OCI-LY1 (cell line): ENCODE measurements at regions not wholly inside any gene's neighbourhood (a gene's known extent, or its start where the extent isn't known, plus 50 kb on each side); places are given as distances from the start of the nearest gene placed in this dataset.

Experiments
- H2AFZ ChIP-seq: fragments of 200-600 bp; sonication (generic), shearing (Covaris generic); 2 replicates; pipeline ENCODE4 v1.6.0; 2014; ENCODE audit warnings: antibody characterized with exemption, mild to moderate bottlenecking, low read length
- H3F3A ChIP-seq: fragments of 200-600 bp; sonication (generic), shearing (Covaris generic); 2 replicates; pipeline ENCODE4 v1.6.0; 2014; ENCODE audit warnings: mild to moderate bottlenecking, antibody characterized with exemption, low read length, moderate library complexity; ENCODE audit not compliant: insufficient read depth
- H3K27ac ChIP-seq: fragments of 200-600 bp; sonication (generic); 2 replicates; pipeline ENCODE4 v1.5.1; 2014; ENCODE audit warnings: low read length, mixed run types, mild to moderate bottlenecking, low read depth; ENCODE audit not compliant: poor library complexity, severe bottlenecking
- H3K27me3 ChIP-seq: fragments of 200-600 bp; sonication (generic); 2 replicates; pipeline ENCODE4 v1.6.0; 2014; ENCODE audit warnings: antibody characterized with exemption, mild to moderate bottlenecking, low read length, moderate library complexity; ENCODE audit not compliant: insufficient read depth
- H3K36me3 ChIP-seq: fragments of 200-600 bp; sonication (generic); 2 replicates; pipeline ENCODE4 v1.6.1; 2014; ENCODE audit warnings: mild to moderate bottlenecking, antibody characterized with exemption, low read length, moderate library complexity, mixed read lengths; ENCODE audit not compliant: insufficient read depth
- H3K4me1 ChIP-seq: fragments of 200-600 bp; sonication (generic); 2 replicates; pipeline ENCODE4 v1.5.1; 2014; ENCODE audit warnings: mild to moderate bottlenecking, low read length, moderate library complexity; ENCODE audit not compliant: insufficient read depth, severe bottlenecking
- H3K4me2 ChIP-seq: fragments of 200-600 bp; sonication (generic), shearing (Covaris generic); 2 replicates; pipeline ENCODE4 v1.6.1; 2014; ENCODE audit warnings: low read length
- H3K4me3 ChIP-seq: fragments of 200-600 bp; sonication (generic); 2 replicates; pipeline ENCODE4 v1.5.1; 2014; ENCODE audit warnings: low read length, low read depth, mild to moderate bottlenecking, mixed read lengths; ENCODE audit not compliant: poor library complexity, severe bottlenecking
- H3K79me2 ChIP-seq: fragments of 200-600 bp; shearing (Covaris generic); 2 replicates; pipeline ENCODE4 v1.6.1; 2016; ENCODE audit warnings: mixed run types, low read length, mixed read lengths; ENCODE audit not compliant: insufficient read depth
- H3K9ac ChIP-seq: fragments of 200-600 bp; sonication (generic), shearing (Covaris generic); 2 replicates; pipeline ENCODE4 v1.6.1; 2014; ENCODE audit warnings: mild to moderate bottlenecking, low read length, mixed read lengths
- H3K9me2 ChIP-seq: fragments of 200-600 bp; sonication (generic), shearing (Covaris generic); 2 replicates; pipeline ENCODE4 v1.6.1; 2014; ENCODE audit warnings: low read depth, mild to moderate bottlenecking, low read length, mixed read lengths
- H3K9me3 ChIP-seq: fragments of 200-600 bp; shearing (Covaris generic); 2 replicates; pipeline ENCODE4 v1.6.1; 2014; ENCODE audit warnings: low read length, mixed read lengths
- H4K20me1 ChIP-seq: fragments of 200-600 bp; sonication (generic), shearing (Covaris generic); 2 replicates; pipeline ENCODE4 v1.6.0; 2016; ENCODE audit warnings: mild to moderate bottlenecking, low read length; ENCODE audit not compliant: insufficient read depth
- EZH2 ChIP-seq: fragments of 200-600 bp; sonication (generic), shearing (Covaris generic); IDR thresholded peaks from 2 replicates; pipeline ENCODE4 v1.8.0; 2017; ENCODE audit warnings: borderline replicate concordance, mixed run types, mild to moderate bottlenecking, antibody characterized with exemption, low read length, moderate library complexity, mixed read lengths
- TF ChIP-seq, protein P1 (sequence below): fragments of 200-600 bp; sonication (generic), shearing (Covaris generic); IDR thresholded peaks from 2 replicates; pipeline ENCODE4 v1.5.1; 2017; ENCODE audit warnings: mild to moderate bottlenecking, antibody characterized with exemption, low read length, moderate library complexity, mixed read lengths

DNA sequence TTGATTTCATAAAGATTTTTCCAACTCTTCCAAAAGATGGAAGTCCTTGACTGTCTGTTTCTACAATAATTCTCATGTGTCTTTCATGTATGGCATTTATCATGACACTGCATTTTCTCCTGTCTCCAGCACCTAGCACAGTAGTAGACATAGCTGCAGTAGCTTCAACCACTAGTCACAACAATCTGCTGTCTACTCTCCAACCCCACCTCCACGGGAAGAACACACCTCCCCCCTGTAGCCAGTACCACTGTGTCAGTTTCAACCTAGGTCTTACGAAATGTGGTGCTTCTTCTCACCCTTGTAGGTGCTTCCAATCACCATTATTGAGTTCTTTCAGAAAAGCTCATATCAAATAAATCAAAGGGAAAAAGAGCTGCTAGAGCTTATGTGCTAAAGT lies 425.1 kb upstream of the ADAMTS5 start:
- Histone ChIP-seq H3K27ac (no peak overlapping the region), H3K27me3 (no peaks in the 10 kb centered on the region), H3K36me3 (no peaks in the 10 kb centered on the region), H3K79me2 (no peaks in the 10 kb centered on the region), H3K9me2 (no peaks in the 10 kb centered on the region), H3K9me3 (no peaks in the 10 kb centered on the region), H2AFZ (no peak overlapping the region), H3K9ac (no peak overlapping the region), H4K20me1 (no peaks in the 10 kb centered on the region), H3K4me3 (no peak overlapping the region), H3K4me2 (no peak overlapping the region), H3F3A (no peaks in the 10 kb centered on the region), H3K4me1 (no peaks in the 10 kb centered on the region)
- no peak for TF ChIP-seq EZH2
- TF ChIP-seq, protein P1, sequence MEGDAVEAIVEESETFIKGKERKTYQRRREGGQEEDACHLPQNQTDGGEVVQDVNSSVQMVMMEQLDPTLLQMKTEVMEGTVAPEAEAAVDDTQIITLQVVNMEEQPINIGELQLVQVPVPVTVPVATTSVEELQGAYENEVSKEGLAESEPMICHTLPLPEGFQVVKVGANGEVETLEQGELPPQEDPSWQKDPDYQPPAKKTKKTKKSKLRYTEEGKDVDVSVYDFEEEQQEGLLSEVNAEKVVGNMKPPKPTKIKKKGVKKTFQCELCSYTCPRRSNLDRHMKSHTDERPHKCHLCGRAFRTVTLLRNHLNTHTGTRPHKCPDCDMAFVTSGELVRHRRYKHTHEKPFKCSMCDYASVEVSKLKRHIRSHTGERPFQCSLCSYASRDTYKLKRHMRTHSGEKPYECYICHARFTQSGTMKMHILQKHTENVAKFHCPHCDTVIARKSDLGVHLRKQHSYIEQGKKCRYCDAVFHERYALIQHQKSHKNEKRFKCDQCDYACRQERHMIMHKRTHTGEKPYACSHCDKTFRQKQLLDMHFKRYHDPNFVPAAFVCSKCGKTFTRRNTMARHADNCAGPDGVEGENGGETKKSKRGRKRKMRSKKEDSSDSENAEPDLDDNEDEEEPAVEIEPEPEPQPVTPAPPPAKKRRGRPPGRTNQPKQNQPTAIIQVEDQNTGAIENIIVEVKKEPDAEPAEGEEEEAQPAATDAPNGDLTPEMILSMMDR, result no peak

DNA sequence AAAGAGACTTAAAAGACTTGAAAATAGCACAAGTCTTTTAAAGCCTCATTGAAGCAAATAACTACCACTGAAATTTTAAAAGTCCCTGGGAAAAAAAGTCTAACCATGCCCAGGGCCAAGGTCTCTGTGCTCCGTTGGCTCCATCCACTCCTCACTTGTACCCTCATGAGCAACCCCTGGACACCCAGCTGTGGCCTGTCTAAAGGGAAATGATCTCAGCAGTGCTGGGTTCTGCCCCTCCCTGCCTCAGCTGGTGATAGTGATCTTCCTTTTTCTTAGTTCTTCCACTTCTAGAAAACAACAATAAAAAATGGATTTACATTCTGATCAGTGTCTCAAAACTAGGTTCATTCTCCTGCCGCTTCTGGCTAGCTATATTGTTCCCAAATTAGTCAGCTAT lies 423.5 kb upstream of the ADAMTS5 start:
- Histone ChIP-seq H3K9ac (no peak overlapping the region), H2AFZ (no peak overlapping the region), H3K4me3 (no peak overlapping the region), H3F3A (no peaks in the 10 kb centered on the region), H3K36me3 (no peaks in the 10 kb centered on the region), H3K9me2 (no peaks in the 10 kb centered on the region), H3K27me3 (no peaks in the 10 kb centered on the region), H4K20me1 (no peaks in the 10 kb centered on the region), H3K9me3 (no peaks in the 10 kb centered on the region), H3K4me1 (no peaks in the 10 kb centered on the region), H3K79me2 (no peaks in the 10 kb centered on the region), H3K27ac (no peak overlapping the region), H3K4me2 (no peak overlapping the region)
- TF ChIP-seq, protein P1, result no peak
- TF ChIP-seq EZH2, result no peak

DNA sequence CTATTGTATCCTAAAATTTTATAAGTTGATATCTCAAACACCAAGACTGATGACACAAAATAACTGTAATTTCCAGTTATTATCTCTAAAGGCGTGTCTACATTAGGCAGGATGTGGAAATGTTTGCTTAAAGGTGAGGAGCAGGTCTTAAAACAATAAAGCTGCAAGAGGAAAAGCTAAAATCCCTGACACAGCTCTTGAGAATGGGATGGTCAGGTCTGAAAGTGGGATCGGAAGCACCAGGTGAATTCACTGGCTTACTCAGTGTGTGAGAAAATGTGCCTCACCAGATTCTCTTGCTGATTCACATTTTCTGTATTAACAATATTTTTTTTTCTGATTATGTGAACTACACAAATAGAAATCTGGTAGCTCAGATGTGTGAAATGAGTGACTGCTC lies 421.9 kb upstream of the ADAMTS5 start:
- Histone ChIP-seq H3F3A (no peaks in the 10 kb centered on the region), H3K9me3 (no peaks in the 10 kb centered on the region), H2AFZ (no peak overlapping the region), H3K79me2 (no peaks in the 10 kb centered on the region), H3K9ac (no peak overlapping the region), H3K36me3 (no peaks in the 10 kb centered on the region), H4K20me1 (no peaks in the 10 kb centered on the region), H3K4me2 (no peak overlapping the region), H3K4me3 (no peak overlapping the region), H3K4me1 (no peaks in the 10 kb centered on the region), H3K9me2 (no peaks in the 10 kb centered on the region), H3K27me3 (no peaks in the 10 kb centered on the region), H3K27ac (no peak overlapping the region)
- no peak for TF ChIP-seq EZH2
- TF ChIP-seq, protein P1, result no peak
